ENCODE measurements at regions not wholly inside any gene's neighbourhood (a gene's known extent, or its start where the extent isn't known, plus 50 kb on each side); places are given as distances from the start of the nearest gene placed in this dataset.

GRCh38 chr6:148225871-148226270, 116.8 kb upstream of the SASH1 start:
- H3K9me3 ChIP-seq: no peaks in the 10 kb centered on the region
- no peak overlapping the region for H3K9ac ChIP-seq (ENCODE audit: low read depth in 2 of 2, low read length in 2 of 2)
- H3K27ac ChIP-seq: no peak overlapping the region
- no peak overlapping the region for H3K4me3 ChIP-seq
- intact Hi-C loops (cut with DNase I): no loop called here
- no peak for DNase-seq
- no peaks in the 10 kb centered on the region for H3K36me3 ChIP-seq
- no peaks in the 10 kb centered on the region for H3K4me1 ChIP-seq
- H3K27me3 ChIP-seq: no peaks in the 10 kb centered on the region
- TF ChIP-seq, protein P1, sequence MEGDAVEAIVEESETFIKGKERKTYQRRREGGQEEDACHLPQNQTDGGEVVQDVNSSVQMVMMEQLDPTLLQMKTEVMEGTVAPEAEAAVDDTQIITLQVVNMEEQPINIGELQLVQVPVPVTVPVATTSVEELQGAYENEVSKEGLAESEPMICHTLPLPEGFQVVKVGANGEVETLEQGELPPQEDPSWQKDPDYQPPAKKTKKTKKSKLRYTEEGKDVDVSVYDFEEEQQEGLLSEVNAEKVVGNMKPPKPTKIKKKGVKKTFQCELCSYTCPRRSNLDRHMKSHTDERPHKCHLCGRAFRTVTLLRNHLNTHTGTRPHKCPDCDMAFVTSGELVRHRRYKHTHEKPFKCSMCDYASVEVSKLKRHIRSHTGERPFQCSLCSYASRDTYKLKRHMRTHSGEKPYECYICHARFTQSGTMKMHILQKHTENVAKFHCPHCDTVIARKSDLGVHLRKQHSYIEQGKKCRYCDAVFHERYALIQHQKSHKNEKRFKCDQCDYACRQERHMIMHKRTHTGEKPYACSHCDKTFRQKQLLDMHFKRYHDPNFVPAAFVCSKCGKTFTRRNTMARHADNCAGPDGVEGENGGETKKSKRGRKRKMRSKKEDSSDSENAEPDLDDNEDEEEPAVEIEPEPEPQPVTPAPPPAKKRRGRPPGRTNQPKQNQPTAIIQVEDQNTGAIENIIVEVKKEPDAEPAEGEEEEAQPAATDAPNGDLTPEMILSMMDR (IDR thresholded peaks at IDR 0.05): no peak

- TF ChIP-seq, protein P1 (IDR thresholded peaks at IDR 0.05): no peak
- Histone ChIP-seq H3K27me3 (no peaks in the 10 kb centered on the region), H3K27ac (no peak overlapping the region), H3K4me3 (no peak overlapping the region), H3K9ac (ENCODE audit: low read depth in 2 of 2, low read length in 2 of 2) (no peak overlapping the region), H3K9me3 (no peaks in the 10 kb centered on the region), H3K4me1 (no peaks in the 10 kb centered on the region), H3K36me3 (no peaks in the 10 kb centered on the region)
- intact Hi-C loops (cut with DNase I): no loop called here
- DNase-seq: no peak
Observed at GRCh38 chr6:148226284-148226683, 116.4 kb upstream of the SASH1 start.

GRCh38 chr6:148231572-148231971, 111.1 kb upstream of the SASH1 start:
- no peaks in the 10 kb centered on the region for H3K36me3 ChIP-seq
- TF ChIP-seq, protein P1 (IDR thresholded peaks at IDR 0.05): no peak

GRCh38 chr6:148235446-148235845, 107.2 kb upstream of the SASH1 start:
- no peak overlapping the region for H3K27ac ChIP-seq
- no peak for DNase-seq
- no peaks in the 10 kb centered on the region for H3K9me3 ChIP-seq
- H3K9ac ChIP-seq (ENCODE audit: low read depth in 2 of 2, low read length in 2 of 2): no peak overlapping the region
- H3K36me3 ChIP-seq: no peaks in the 10 kb centered on the region
- no peak overlapping the region for H3K4me3 ChIP-seq
- no peaks in the 10 kb centered on the region for H3K27me3 ChIP-seq
- no peaks in the 10 kb centered on the region for H3K4me1 ChIP-seq
- TF ChIP-seq, protein P1 (IDR thresholded peaks at IDR 0.05): no peak
- intact Hi-C loops (cut with DNase I): no loop called here

More at GRCh38 chr6:148231572-148231971, 111.1 kb upstream of the SASH1 start:
- Histone ChIP-seq H3K4me3 (no peak overlapping the region), H3K9ac (ENCODE audit: low read depth in 2 of 2, low read length in 2 of 2) (no peak overlapping the region), H3K4me1 (no peaks in the 10 kb centered on the region), H3K27me3 (no peaks in the 10 kb centered on the region), H3K27ac (no peak overlapping the region), H3K9me3 (no peaks in the 10 kb centered on the region)
- intact Hi-C loops (cut with DNase I): no loop called here
- no peak for DNase-seq

GRCh38 chr6:148238713-148239112, 103.9 kb upstream of the SASH1 start:
- H3K36me3 ChIP-seq: no peaks in the 10 kb centered on the region
- H3K9ac ChIP-seq (ENCODE audit: low read depth in 2 of 2, low read length in 2 of 2): no peak overlapping the region
- intact Hi-C loops (cut with DNase I): no loop called here
- no peaks in the 10 kb centered on the region for H3K27me3 ChIP-seq
- TF ChIP-seq, protein P1 (IDR thresholded peaks at IDR 0.05): no peak
- no peaks in the 10 kb centered on the region for H3K9me3 ChIP-seq
- DNase-seq: no peak
- no peak overlapping the region for H3K4me3 ChIP-seq
- H3K4me1 ChIP-seq: no peaks in the 10 kb centered on the region
- no peak overlapping the region for H3K27ac ChIP-seq

GRCh38 chr6:148239215-148239614, 103.4 kb upstream of the SASH1 start:
- intact Hi-C loops (cut with DNase I): no loop called here
- no peaks in the 10 kb centered on the region for H3K27me3 ChIP-seq
- TF ChIP-seq, protein P1 (IDR thresholded peaks at IDR 0.05): no peak
- no peaks in the 10 kb centered on the region for H3K9me3 ChIP-seq
- no peaks in the 10 kb centered on the region for H3K4me1 ChIP-seq
- no peak overlapping the region for H3K27ac ChIP-seq
- H3K9ac ChIP-seq (ENCODE audit: low read depth in 2 of 2, low read length in 2 of 2): no peak overlapping the region
- H3K36me3 ChIP-seq: no peaks in the 10 kb centered on the region
- no peak overlapping the region for H3K4me3 ChIP-seq
- no peak for DNase-seq

Measured in colonic mucosa (tissue), 4 donors.